Endodermal cell (in vitro differentiated cells): ENCODE measurements at regions not wholly inside any gene's neighbourhood (a gene's known extent, or its start where the extent isn't known, plus 50 kb on each side); places are given as distances from the start of the nearest gene placed in this dataset.

ENCODE experiments used
- DNase-seq: peaks from one replicate; pipeline ENCODE4 v3.0.0-alpha.2; 2017
- H3K27ac ChIP-seq: 2 replicates; pipeline ENCODE4 v1.5.1; 2013; ENCODE audit warnings: mild to moderate bottlenecking, low read depth, low read length, moderate library complexity
- H3K27me3 ChIP-seq: 2 replicates; pipeline ENCODE4 v1.6.1; 2013; ENCODE audit warnings: mild to moderate bottlenecking, low read length, moderate library complexity; ENCODE audit not compliant: insufficient read depth, control insufficient read depth, poor library complexity, severe bottlenecking
- H3K36me3 ChIP-seq: 2 replicates; pipeline ENCODE4 v1.7.0; 2013; ENCODE audit warnings: mild to moderate bottlenecking, low read length, moderate library complexity; ENCODE audit not compliant: control insufficient read depth, insufficient read depth
- H3K4me1 ChIP-seq: one replicate; pipeline ENCODE4 v1.7.0; 2013; ENCODE audit warnings: low read length; ENCODE audit not compliant: control insufficient read depth, insufficient read depth
- H3K4me3 ChIP-seq: 2 replicates; pipeline ENCODE4 v1.5.1; 2013; ENCODE audit warnings: mild to moderate bottlenecking, low read length, moderate library complexity
- H3K9ac ChIP-seq: 2 replicates; pipeline ENCODE4 v1.6.1; 2013; ENCODE audit warnings: mild to moderate bottlenecking, low read length, moderate library complexity; ENCODE audit not compliant: poor library complexity, severe bottlenecking; ENCODE audit errors: extremely low read depth
- H3K9me3 ChIP-seq: 2 replicates; pipeline ENCODE4 v1.6.1; 2013; ENCODE audit warnings: mild to moderate bottlenecking, low read length, moderate library complexity; ENCODE audit not compliant: control insufficient read depth
- H3K27ac Mint-ChIP-seq: 2 replicates; pipeline ENCODE4 v1.8.0; 2020; ENCODE audit warnings: mixed read lengths
- H3K27me3 Mint-ChIP-seq: 2 replicates; pipeline ENCODE4 v1.8.0; 2021; ENCODE audit warnings: mild to moderate bottlenecking, mixed read lengths; ENCODE audit not compliant: insufficient read depth
- H3K36me3 Mint-ChIP-seq: 2 replicates; pipeline ENCODE4 v1.8.0; 2020; ENCODE audit warnings: low read depth, mixed read lengths
- H3K4me1 Mint-ChIP-seq: 2 replicates; pipeline ENCODE4 v1.8.0; 2020; ENCODE audit warnings: mixed read lengths
- H3K4me3 Mint-ChIP-seq: 2 replicates; pipeline ENCODE4 v1.8.0; 2020; ENCODE audit warnings: mild to moderate bottlenecking, moderate library complexity, mixed read lengths
- H3K9me3 Mint-ChIP-seq: 2 replicates; pipeline ENCODE4 v1.8.0; 2020; ENCODE audit warnings: mild to moderate bottlenecking, mixed read lengths
- CTCF ChIP-seq: fragments of 200-600 bp; sonication (generic); conservative IDR thresholded peaks from 2 replicates; pipeline ENCODE4 v1.5.0; 2021; ENCODE audit warnings: antibody characterized with exemption, mild to moderate bottlenecking
- WGBS, 2 experiments: methylation state at CpG; one replicate each; pipeline versions ENCODE4 v1.1.5 to v1.1.7; 2013; ENCODE audit warnings: missing lambda C conversion rate in 2 of 2, mixed read lengths in 1 of 2; ENCODE audit not compliant: insufficient coverage in 1 of 2, insufficient read length in 1 of 2; 5-methylcytosine and 5-hydroxymethylcytosine counted together

- H3K27me3 ChIP-seq, result no peaks in the 10 kb centered on the region
- Mint-ChIP-seq H3K9me3 (peaks cover 7% of the 10 kb centered on the region), H3K4me1 (no peaks in the 10 kb centered on the region), H3K27ac (no peak overlapping the region), H3K36me3 (no peaks in the 10 kb centered on the region), H3K4me3 (no peak overlapping the region), H3K27me3 (no peaks in the 10 kb centered on the region)
- no peak overlapping the region for H3K9ac ChIP-seq
- H3K27ac ChIP-seq, result no peak overlapping the region
- H3K9me3 ChIP-seq, result peaks cover 9% of the 10 kb centered on the region
- peak; percentile 76 for TF ChIP-seq CTCF
- no peaks in the 10 kb centered on the region for H3K36me3 ChIP-seq
- no peak overlapping the region for H3K4me3 ChIP-seq
- DNase-seq, result no peak
- no peaks in the 10 kb centered on the region for H3K4me1 ChIP-seq
- 54 to 100% methylated on average over 1 to 2 of the region's 2 CpGs for WGBS, 2 experiments
Observed at GRCh38 chr14:26255213-26255612, 342.6 kb downstream of the NOVA1 start.

- Mint-ChIP-seq H3K27ac (no peak overlapping the region), H3K4me3 (no peak overlapping the region), H3K9me3 (peaks cover 4% of the 10 kb centered on the region), H3K4me1 (no peaks in the 10 kb centered on the region), H3K36me3 (no peaks in the 10 kb centered on the region), H3K27me3 (no peaks in the 10 kb centered on the region)
- peaks cover 6% of the 10 kb centered on the region for H3K9me3 ChIP-seq
- DNase-seq, result no peak
- H3K36me3 ChIP-seq, result no peaks in the 10 kb centered on the region
- no peak overlapping the region for H3K4me3 ChIP-seq
- H3K27ac ChIP-seq, result no peak overlapping the region
- no peak overlapping the region for H3K9ac ChIP-seq
- no peak for TF ChIP-seq CTCF
- H3K4me1 ChIP-seq, result no peaks in the 10 kb centered on the region
- H3K27me3 ChIP-seq, result no peaks in the 10 kb centered on the region
Observed at GRCh38 chr14:26252176-26252575, 345.7 kb downstream of the NOVA1 start.

GRCh38 chr14:26233118-26233517, 364.7 kb downstream of the NOVA1 start:
- no peak overlapping the region for H3K27ac ChIP-seq
- Mint-ChIP-seq H3K4me1 (no peaks in the 10 kb centered on the region), H3K27me3 (peaks cover 3% of the 10 kb centered on the region), H3K27ac (no peak overlapping the region), H3K36me3 (no peaks in the 10 kb centered on the region), H3K9me3 (no peaks in the 10 kb centered on the region), H3K4me3 (no peak overlapping the region)
- TF ChIP-seq CTCF, result no peak
- 100% methylated on average over 1 of the region's 1 CpG; no CpG with 5 or more reads in 1 of the 2 experiments for WGBS, 2 experiments
- no peaks in the 10 kb centered on the region for H3K36me3 ChIP-seq
- no peak overlapping the region for H3K9ac ChIP-seq
- no peaks in the 10 kb centered on the region for H3K9me3 ChIP-seq
- H3K4me1 ChIP-seq, result no peaks in the 10 kb centered on the region
- no peaks in the 10 kb centered on the region for H3K27me3 ChIP-seq
- no peak for DNase-seq
- no peak overlapping the region for H3K4me3 ChIP-seq
